GM03348 (cell line): ENCODE measurements at regions not wholly inside any gene's neighbourhood (a gene's known extent, or its start where the extent isn't known, plus 50 kb on each side); places are given as distances from the start of the nearest gene placed in this dataset.

Experiments used
- DNase-seq: peaks from one replicate; pipeline ENCODE4 v3.0.0; 2012; ENCODE audit warnings: low spot score

DNA sequence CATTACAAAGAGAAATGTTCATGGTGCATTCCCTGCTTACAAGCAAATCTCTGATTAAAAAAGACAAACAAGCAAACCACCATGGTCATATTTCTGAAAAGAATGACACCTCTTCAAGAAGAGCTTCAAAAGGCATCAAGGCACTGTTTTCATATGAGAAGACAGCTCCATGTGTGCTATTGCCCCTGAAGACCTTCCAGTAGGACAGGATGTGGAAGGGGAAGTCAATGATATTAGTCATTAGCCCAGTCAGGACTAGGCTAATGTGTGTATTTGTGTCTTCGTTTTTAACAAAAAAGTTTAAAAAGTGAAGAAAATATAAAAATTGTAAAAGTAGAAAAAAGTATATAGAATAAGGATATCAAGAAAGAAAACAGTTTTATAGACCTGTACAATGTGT, 534.7 kb upstream of the ARGLU1 start:
- DNase-seq = no peak

DNA sequence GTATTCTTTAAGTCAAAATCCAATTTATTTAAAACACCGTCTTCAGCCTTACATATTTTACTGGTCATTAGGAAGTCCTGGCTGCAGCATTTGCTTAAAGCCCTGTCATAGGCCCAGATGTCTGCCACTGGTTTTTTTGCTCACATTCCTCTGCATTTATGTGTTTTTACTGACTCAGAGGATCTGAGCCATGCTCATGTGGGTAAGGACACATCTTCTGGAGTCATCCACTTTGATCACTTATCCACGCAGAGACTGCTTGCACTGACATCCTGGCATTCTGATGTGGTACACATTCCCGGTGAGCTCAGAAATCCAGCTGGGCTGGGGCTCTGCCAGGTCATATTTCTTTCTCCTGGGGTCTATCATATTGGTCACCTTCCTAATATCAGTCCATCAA, 531.7 kb upstream of the ARGLU1 start:
- DNase-seq = no peak

DNA sequence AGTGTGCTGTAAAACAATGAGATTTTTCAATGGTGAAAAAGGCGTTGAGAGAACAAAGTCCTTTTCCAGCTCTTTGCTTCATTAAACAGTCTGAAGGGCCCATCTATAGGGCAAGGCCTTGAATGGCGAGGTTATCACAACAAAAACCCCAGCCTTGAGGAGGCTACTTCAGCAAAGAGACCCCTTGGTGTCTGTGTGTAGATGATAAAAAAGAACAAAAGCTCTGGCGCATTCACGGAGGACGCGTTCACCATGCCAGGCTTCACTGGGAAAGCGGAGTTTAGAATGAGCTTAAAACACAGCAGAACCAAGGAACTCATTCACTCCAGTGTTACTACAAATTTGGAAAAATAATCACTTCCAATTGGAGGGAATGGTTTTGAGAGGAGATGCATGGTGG, 530.0 kb upstream of the ARGLU1 start:
- DNase-seq = no peak

DNA sequence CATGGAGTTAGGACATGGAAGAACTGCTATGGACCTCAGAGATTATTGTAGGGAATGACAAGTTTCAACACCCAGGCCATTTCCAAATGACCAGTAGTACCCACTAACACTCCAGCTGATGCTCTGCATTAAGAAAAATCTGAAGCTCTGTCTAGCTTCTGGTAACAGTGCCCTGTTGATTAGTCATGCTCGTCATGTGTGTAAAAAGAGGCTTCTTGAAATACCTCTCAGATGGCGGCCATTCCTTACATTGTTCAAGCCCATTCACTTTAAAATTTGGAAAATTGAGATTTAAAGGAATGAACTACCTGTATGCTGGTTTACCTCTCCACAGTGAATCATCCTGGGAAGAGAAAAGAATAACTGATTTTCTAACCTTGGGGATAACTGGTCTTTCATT, 527.9 kb upstream of the ARGLU1 start:
- DNase-seq = no peak

DNA sequence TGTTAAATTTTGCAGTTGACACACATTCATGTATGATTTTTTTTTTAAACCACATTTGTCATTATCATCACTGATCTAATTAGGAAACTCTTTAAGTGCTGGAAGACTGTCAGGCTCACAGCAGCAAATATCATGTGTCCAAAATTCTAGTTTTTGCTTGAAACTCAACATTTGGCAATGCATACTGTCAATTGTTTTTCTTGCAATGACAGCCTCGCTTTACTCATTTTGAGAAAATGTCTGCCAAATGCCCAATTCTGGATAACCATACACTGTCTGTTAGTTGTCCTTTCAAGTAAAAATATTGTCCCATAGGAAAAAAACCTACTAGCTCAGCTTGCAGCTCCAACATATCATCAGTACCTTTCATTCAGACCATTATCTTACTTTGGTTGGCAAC, 523.9 kb upstream of the ARGLU1 start:
- DNase-seq = no peak

DNA sequence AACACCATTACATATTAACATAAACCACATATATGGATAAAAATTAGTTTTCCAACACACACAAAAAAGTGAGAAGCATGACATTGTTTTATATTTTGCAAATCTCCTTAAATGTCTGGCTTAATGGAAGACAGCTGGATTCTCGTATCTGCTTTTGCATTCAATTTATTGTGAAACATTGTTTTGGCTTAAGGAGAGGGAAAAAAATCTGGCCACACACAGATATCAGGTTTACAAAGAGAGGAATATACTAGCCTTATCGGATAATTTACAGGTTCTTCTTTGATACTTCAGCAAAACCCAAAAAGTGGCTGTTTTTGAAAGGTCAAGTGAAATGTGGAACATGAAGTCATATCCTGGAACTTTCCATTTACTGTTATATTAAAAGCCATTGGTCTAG, 523.5 kb upstream of the ARGLU1 start:
- no peak for DNase-seq

DNA sequence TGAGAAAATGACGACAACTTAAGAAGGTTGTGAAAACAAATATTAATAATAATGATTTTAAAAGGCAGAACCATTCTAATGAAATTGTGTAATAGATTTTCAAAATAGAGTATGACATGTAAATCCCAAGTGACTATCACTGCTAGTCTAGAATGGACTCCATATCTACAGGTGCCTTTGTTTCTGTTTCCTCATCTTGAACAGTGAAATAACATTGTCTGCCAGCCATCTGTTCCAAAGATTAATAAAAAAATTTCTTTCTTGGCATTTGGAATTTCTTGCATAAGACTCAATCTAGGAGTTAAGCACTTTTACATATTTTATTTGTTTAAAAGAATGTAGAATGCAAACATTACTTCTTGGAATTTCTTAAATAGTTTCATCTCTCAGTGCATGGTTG, 520.1 kb upstream of the ARGLU1 start:
- no peak for DNase-seq

DNA sequence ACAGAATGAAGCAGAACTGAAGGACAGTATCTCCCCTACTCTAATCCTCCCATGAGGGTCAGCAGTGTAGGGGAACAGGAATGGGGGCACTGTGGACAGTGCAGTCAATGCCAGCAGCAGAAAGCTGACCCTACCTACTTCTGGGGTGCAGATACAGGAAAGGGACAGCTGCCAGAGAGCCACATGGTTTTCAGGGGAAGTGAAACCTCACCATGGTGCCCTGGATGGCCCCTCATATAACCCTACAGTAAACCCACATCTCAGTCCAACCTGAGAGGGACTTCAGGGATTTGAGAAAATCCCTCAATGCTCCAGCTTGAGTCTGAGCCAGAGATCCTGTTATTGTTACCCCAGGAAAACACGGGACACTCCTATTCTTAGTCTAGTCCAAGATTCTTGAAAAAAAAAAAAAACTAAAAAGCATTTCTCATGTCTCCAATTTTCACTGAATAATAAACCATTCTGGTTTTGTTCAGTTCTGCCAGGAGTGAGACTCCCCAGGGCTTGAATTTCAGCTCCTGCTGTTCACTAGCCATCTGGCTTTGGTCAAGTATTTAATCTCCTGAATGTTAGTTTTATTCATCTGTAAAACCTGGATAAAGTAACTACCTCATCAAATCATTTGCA, 511.6 kb upstream of the ARGLU1 start:
- no peak for DNase-seq

DNA sequence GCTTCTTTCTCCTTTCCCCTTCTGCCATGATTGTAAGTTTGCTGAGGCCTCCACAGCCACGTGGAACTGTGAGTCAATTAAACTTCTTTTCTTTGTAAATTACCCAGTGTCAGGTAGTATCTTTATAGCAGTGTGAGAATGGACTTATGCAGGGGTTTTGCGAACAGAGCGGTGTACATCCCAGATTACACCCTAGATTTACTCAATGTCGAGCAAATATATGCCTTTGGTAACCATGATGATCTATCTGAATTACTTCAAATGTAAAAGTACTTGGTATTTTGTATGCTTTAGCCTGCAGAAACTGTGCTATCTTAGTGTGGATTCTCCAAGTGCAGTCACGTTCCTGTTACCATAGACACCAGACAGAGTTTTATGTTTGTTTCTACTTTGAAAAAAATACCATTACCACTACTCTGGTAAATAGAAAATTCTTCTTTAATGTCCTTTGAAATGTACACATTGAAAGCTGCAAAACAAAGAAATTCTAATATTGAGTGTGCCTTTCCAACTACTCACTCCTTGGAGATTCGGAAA, 510.4 kb upstream of the ARGLU1 start:
- no peak for DNase-seq

DNA sequence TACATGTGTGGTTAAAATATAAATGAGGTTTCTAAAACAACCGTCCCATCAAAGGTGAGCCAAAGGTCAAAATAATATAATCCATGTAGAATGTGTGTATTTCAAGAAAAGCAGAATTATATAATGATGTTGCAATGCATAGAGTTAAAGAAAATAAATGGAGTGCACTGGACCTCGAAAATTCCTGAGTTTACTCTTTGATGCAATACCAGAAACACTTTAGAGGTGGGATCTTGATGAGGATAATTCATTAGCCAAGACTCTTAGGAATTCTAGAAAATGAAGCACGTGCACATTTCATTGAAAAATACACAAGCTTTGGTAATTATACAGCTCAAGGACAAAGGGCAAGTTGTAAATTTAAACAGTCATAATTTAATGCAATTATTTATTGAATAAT, 508.9 kb upstream of the ARGLU1 start:
- no peak for DNase-seq

DNA sequence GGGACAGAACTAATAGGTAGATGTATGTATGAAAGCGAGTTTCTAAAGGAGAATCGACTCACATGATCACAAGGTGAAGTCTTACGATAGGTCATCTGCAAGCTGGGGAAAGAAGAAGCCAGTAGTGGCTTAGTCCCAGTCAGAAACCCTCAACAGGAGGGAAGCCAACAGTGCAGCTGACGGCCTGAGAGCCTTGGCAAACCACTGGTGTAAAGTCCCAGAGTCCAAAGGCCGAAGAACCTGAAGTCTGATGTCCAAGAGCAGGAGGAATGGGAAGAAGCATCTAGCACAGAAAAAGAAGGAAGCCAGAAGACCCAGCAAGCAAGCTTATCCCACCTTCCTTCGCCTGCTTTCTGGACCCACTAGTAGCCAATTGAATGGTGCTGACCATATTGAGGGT, 507.6 kb upstream of the ARGLU1 start:
- DNase-seq = no peak

DNA sequence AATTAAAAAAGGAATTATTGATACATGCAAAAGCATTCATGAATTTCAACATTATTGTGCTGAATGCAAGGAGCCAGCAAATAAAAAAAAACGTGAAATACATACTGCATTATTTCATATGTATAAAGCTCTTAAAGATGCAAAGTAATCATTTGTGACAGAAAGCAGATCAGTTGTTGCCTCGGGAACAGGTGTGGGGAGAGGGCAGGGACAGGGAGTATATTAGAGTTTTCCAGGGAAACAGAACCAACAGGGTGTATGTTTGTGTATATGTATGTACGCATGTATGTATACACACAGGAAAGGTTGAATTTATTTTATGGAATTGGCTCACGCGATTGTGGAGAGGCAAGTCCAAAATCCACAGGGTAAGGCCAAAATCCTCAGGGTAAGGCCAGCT, 502.9 kb upstream of the ARGLU1 start:
- no peak for DNase-seq

DNA sequence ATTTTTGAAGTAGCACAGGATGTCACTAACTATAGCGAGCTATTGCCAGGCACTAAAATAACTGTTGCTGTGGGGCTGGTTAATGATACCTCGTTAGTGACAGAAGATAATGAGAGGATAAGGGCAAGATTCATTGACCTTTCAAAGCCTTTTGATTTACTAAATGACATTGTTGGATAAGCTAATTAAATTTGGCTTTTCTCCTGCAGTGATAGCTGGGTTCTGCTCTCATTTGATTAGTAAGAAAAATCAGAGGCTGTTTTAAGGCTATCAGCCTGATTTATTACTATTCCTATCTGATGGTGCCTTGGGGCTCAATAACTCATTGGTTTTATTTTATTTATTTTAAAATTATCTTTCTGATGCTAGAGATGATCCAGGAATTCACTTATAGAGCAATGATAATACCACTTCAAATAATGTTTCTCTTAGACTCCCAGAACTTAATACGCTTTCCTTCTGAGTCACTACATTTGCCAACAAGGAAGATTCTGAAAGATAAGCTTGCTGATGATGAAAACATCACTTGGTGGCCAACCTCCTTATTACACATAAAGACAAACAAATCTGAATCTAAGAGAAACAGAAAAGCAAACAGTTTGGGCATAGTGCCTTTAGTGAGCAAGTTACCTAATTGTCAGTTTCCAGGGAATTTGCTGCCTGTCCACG, 501.3 kb upstream of the ARGLU1 start:
- no peak for DNase-seq

DNA sequence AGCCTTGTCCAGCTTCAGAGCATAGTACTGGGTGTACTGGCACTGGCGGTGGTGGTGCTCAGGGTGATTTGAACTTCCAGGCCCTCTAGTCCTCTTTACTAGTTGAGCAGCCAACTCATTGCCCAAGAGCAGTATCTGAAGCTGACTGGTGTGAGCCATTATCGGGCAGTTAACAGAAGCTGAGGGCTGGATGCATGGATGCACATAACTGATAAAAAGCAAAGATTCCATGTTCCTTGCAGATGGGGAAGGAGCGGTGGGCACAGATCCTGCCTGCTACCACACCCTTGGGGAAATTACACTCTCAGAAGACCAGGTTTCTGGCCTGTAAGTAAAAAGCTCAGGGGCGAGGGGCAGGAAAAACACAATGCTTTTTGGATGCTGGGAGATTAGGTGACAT, 499.4 kb upstream of the ARGLU1 start:
- DNase-seq = no peak

DNA sequence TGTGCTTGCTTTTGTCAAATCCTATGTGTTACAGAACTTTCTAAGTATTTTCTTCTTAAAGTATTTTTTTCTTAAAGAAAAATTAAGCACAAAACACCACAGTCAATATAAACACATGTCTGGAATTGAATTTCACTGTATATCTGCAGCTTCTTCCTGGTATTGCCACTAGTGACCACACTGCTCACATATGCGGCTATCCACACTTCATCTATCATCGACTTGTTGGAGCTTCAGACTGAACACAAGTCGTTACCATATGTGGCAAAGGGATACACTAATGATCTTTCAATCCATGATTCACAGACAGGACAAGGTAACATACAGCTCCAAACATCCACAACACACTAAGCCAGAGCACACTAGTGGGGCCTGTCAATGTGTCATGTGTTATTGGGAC, 498.4 kb upstream of the ARGLU1 start:
- no peak for DNase-seq

DNA sequence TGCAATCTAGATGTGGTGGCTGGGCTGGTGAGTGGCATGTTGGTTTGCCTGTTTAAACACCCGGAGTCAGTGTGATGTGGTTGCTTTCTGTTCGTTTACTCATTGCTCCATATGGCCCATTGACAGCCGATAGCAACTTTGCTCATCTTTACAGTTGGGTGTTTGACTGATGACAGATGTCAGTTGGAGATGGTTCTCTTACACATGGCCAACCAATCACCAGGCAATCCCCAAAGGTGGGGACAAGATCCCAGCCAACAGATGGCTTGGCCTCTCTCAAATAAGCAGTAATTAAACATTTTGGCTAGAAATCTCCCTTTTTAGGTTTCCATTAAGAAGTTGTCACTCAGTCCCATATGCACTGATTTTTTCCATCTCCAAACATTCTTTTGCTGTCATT, 497.1 kb upstream of the ARGLU1 start:
- DNase-seq = no peak

DNA sequence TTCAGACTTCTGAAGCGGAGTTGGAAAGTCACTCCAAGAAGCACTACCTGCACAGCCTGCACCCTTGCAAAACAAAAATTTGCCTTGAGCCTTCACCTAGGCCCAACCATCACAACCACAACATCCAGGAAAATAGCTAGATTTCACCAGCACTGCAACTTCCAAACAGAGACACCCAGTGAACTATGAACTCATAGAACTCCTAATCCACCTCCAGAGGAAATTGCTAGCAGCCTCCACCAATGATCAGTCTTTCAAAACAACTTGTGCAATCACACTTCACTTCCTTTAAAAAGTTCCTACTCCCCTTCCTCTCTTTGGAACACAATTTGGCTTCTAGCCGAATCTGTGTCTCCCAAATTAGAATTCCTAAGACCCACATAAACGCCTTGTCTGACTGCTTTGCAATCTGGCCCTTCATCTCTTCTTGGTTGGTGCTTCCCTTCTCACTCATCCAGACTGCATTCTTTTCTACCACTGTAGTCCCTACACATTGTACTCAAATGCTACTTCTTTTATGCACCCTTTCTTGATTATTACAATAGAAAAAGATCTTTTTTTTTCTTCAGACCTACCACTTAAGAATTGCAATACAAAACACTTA, 489.2 kb upstream of the ARGLU1 start:
- no peak for DNase-seq

DNA sequence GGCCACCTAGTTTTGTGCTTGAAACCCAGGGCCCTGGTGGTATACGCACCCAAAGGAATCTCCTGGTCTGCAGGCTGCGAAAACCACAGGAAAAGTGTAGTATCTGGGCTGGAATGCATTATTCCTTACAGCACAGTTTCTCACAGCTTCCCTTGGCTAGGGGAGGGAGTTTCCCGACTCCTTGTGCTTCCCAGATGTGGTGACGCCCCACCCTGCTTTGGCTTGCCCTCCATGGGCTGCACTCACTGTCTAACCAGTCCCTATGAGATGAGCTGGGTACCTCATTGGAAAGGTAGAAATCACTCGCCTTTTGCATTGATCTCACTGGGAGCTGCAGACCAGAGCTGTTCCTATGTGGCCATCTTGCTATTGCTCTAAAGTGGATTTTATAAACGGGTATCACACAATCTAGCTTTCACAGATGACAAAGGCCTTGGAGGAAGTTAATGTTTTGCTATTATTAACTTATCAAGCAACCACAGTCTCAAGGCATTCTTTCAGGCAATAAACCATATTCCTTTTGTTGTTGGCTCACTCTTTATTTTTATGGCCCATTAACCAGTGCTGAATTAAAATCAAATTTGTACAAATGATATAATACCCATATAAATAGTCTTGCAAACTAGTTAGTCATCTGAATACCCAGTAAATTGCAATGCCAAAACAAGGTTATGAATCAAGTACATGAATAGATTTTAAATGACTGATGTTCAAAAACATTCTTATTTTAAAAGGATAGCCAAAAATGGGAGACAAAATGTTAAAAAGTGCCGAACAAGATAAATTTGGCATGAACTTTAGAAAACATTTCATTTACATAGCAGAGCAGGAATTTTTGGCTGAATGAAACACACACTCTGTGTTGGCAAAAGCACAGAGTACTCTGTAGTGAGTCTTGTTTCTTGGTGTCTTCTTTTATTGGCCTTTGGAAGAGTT, 475.4 kb upstream of the ARGLU1 start:
- DNase-seq = no peak

DNA sequence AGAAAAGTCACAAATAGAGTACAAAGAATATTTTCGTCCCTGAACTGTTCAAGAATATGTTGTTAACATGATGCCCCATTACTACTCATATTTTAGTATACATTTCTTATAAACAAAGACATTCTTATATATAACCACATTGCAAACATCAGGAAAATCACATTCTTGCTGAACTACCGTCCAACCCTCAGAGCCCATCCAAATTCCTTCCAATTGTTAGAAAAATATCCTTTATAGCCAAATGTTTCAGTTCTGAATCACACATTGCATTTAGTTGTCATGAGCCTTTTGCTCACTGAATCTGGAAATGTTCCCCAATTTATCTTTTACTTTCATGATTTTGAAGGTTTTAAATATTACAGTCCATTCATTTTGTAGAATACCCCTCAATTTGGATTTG, 467.8 kb upstream of the ARGLU1 start:
- no peak for DNase-seq

DNA sequence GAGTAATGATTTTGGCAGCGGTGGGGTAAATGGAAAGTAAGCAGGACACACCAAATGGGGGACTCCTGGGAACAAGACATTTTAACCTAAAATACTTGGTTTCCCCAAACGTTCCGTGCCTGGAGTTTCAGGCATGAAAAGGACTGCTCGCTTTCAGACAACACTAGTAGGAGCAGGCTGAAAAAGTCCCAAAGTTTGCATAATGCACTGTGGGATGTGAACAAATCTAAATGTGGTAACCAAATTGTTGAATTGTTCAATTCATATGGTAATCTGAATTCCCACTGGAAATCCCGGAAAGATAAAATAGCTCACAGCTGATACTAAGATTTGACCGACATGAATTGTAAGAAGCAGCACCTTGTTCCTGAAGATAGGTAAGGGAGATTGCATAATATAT, 467.2 kb upstream of the ARGLU1 start:
- no peak for DNase-seq

DNA sequence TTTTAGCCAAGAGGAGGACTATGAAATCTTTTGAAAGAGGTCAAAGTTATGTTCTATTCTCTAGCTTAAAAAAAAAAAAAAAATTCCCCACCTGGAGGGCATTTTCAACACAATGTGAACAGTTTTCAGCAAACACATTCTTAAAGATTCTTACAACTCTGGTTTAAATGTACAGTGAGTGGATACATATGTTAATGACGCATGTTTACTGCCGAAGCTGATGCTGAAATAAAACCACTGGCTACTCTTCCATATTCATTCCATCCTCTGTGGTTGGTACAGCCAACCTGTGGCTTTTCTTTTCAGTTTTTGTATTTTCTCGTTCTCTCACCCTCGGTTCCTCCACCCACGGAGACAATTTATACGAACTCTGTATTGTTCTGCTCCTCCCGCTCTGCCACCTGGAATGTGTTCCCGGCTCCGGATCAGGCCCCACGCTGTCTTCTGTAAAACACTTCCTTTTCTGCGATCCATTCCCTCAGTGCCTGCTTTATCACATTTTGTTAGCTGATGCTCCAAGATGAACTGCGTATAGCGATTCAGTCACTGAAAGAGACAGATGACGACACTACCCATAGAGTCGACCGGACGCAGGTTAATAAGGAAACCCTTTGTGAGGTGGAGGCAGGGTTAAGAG, 466.4 kb upstream of the ARGLU1 start:
- no peak for DNase-seq

DNA sequence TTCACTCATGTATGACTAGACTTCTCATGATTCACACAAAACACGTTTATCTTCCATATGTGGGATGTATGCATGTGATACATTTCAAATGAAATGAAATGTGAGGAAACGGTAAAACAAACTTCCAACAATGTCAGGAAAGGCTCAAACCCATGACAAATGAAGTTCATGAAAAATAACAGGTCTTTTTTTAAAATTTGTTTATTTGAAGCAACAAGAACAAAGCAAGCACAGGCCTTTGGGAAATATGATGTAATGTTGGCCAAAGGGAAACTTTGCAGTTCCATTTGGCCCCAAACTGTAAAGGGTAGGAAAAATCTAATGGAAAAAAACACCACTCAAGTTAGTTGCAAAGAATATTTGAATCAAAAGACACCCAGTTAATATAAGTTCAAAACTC, 463.8 kb upstream of the ARGLU1 start:
- no peak for DNase-seq
